Stimulated activated CD4-positive, alpha-beta T cell treated with anti-CD3 and anti-CD28 coated beads, Interleukin-15, amount 100 ng/mL, for 1 hour (primary cell): ENCODE measurements at regions not wholly inside any gene's neighbourhood (a gene's known extent, or its start where the extent isn't known, plus 50 kb on each side); places are given as distances from the start of the nearest gene placed in this dataset.

Experiments used
- DNase-seq, 2 donors: peaks; one replicate each; pipeline ENCODE4 v3.0.0-alpha.2; 2020; ENCODE audit warnings: low read depth in 1 of 2, low spot score in 1 of 2

DNA sequence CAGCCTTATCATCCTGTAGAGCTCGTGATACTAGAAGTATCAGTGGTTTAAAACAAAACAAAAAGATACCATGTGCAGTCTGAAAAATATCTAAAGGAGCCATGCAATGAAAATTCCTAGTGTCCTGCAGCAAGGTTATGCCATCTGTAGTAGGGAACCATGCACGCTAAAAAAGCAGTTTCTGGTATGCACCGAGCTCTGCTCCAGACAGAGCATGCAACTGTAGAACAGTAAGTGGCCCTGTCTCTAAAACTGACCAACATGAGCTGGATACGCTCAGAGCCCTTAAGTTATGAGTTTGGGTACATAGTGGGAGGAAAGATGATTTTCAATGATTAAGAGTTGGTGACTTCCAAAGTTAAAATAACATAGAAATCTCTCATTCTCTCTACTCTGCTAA is 159.3 kb upstream of the ADAMTS5 start:
- DNase-seq = no peak

DNA sequence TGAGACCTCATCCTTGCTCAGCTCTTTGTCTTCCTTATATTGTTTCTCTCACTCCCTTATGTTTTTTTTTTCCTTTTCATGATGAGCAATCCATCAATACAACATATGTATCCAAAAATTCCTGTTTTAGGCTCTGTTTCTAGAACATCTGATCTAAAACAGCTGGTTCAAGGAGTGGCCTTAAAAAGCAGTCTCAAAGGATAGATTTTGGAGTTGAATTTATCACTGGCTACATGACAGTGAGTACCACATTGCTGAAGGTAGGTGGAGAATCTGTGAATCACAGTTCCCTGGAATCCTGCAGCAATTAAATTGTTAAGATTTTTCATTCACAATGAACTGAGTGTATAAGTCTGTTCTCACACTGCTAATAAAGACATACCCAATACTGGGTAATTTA is 155.8 kb upstream of the ADAMTS5 start:
- no peak for DNase-seq

DNA sequence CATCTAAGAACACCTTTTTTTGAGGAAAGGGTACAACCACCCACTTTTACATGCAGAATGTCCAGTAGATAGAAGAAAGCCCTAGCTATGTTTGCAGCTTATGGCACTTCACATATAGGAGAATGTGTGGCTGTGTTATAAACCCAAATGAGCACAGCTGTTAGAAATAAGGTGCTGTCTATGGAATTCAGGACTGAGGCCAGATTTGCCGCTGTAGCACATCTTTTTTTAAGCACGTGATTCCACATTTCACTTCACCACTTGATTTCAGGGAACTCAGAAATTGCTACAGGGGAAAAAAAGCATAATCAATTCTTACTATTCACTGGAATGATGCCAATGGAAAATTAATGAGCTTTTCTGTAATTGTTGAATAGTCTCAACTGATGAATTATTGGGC is 147.2 kb upstream of the ADAMTS5 start:
- no peak for DNase-seq

DNA sequence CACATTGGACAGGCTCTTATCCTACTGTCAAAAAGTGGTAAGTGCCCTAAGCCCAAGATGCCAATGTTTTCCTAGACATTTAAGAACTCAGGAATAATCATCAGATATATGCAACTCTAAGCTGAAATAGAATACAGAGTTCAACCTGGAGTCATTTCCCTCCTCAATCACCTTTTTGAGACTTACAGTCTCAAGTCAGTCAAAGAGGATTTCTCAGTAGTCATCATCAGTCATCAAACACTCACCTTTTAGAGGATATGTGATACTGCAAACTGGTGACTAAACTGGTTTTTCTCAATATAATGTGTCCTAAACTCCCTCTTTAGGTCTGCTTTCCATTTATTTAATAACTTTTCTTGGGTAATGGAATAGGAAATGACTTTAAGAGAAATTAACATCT is 145.3 kb upstream of the ADAMTS5 start:
- DNase-seq = no peak

DNA sequence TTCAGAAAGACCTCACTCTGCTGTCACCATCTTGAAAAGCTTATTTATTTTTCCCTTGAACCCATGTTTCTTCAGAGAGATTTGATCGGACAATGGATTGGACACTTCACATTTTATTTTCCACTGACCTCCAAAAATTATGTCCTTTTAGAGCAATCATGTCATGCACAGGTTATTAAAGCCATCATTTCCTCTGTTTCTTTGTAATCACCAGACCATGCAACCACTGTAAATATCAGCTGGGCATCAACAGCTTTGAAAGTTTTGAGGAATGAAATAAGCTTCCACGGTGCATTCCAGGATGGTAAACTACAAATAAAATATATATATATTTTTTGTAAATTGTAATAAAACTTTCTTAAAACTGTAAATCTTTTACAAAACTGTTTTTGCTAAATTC is 144.1 kb upstream of the ADAMTS5 start:
- no peak for DNase-seq

DNA sequence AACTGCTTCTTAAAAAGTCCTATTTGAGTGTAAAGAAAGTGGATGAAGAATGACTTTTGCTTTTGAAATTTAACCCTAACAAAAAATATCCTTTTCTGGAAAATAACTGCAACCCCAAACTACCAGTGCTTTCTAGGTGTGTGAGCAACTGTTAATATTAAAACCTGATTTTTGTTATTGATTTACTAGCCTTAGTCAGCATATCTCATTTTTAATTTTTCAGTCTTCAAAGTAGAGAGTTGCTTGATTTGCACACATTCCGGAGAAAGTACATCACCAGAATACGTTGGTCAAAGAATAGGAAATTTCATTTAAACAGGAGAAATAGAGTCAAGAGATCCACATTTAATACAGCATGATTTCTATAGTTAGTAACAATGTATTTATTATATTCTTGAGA is 141.8 kb upstream of the ADAMTS5 start:
- no peak for DNase-seq

DNA sequence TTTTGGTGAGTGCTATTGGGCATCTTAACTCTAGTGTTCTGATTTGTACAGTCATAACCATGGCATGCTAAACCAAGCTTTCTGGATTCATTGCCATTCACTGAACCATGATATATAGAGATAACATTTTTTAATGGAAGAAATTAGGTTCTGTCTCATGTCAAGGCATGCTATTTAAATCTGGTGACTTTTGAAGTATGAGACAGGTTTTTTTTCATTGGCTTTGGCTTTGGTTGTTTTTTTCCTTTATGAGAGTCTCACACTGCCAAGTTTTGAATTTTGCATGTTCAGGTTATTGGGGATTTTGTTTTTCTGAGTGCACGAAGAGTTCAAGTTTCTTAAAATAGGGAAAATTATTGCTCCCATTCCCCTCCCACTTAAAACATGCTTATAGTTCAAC is 141.3 kb upstream of the ADAMTS5 start:
- no peak for DNase-seq

DNA sequence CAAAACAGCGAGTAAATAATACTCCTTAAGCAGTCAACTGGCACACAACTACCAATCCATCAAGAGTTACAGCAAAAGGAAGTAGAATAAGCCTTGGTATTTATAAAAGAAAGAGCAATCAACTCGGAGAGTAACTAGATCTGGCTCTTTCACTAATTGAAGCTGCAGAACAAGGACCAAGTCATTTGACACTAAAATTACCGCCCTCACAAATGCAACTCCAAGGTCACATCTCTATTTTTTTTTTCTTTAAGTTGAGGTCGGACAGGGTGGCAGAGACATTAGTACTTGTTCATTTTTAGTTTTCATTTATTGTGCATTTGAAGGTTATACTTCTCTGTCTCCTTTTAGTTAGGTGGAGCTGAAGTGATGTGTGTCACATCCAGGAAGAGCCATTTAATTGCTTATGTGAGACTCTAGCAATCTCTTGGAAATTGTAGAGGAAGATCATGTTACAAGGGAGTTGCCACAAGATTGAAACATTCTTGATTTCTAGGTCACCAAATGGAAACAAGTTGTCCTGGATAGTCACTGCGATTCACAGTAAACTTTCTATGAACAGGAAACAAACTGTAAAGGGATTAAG is 138.1 kb upstream of the ADAMTS5 start:
- DNase-seq = no peak

DNA sequence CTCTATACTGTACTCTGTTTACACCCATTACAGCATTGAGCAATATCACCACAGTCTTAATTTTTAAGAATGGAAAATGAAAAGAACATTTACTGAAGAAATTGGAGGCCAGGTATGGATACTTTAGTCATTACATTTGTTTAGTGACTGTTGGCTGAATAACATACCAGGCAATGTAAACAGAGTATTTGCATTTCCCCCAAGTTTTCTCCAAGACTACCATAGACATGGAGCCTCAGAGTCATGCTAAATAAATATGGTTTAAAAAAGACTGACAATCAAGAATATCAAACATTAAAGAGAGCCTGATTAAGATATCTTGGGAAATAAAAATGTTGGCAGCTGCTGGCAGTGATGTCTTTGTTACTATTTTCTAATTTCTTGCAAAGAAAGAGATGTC is 136.9 kb upstream of the ADAMTS5 start:
- DNase-seq = no peak

DNA sequence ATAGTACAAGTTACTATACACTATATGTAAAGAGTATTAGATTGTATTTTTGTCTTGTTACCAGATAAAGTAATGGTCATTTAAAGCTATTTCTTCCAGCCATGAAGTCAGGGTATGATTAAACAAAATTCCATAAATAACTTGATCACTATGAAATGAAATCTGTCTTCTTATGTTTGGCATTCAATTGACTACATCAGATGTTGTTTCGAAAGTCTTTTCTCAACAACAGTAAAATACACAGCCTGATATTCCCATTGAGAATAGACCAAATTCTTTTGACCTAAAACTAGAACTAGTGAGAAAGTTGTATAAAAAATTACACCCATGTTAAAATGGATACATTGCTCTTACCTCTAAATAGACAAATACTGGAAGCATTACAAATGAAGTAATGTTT is 134.6 kb upstream of the ADAMTS5 start:
- DNase-seq = no peak

DNA sequence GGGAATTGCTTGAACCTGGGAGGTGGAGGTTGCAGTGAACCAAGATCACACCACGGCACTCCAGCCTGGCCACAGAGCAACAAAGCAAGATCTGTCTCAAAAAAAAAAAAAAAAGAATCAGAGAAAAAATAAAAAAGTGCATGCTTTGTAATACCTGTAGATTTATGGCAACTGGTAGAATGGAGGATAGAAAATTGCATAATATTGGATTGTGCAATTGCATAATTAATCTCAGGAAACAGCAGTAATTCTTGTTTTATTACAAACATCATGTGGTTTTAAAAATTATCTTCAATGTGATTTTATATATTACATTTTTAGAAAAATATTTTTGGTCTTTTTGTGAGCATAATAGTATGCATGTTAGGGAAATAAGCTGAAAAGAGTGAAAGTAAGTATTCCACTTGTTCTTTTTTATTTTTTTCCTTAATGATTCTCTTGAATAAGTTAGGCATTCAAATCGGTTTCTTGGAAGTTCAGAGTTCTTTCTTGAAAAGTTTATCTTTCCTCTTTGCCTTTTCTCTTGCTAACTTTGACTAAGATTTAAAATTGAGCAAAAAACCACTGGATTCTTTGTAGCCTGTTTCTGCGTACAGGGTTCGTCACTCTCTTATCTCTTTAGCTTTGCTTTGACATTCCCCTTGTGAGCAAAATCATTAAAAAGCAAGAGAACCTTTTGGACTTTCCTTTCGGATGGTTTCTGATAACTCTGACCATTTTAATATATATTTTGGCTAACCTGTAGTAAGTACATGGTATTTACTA is 127.5 kb upstream of the ADAMTS5 start:
- no peak for DNase-seq

DNA sequence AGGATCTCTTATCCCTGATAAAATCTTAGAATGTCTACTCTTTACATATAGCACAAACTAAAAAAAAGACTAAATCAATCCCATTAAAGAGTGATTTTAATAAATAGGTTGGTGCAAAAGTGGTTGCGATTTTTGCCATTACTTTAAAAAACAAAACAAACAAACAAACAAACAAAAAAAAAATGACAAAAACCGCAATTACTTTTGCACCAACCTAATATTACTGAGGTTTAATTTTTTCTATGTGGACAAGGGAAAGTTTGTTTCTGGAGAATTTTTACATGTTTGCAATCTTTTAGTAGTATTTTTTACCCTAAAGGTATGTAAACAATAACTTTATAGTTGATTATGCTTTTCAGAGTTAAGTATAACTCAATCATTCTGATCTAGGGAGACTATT is 119.7 kb upstream of the ADAMTS5 start:
- DNase-seq = no peak

DNA sequence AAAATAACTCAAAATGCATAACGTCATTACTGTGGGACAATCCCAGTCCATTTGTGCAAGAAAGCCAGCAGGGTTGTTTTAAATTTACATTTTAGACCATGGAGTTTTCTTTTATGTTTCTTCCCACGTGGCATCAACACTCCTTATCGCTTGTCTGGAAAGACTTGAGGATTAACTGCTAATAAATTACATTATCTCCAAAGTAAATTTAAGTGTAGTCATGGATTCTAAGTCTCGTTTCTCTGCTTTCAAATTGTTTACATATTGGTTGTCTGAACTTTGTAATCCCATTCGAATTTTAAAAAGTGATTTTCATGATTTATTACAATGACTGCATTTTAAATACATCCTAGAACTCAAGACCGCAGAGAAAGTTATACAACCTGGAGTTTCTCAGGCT is 119.3 kb upstream of the ADAMTS5 start:
- DNase-seq = no peak

DNA sequence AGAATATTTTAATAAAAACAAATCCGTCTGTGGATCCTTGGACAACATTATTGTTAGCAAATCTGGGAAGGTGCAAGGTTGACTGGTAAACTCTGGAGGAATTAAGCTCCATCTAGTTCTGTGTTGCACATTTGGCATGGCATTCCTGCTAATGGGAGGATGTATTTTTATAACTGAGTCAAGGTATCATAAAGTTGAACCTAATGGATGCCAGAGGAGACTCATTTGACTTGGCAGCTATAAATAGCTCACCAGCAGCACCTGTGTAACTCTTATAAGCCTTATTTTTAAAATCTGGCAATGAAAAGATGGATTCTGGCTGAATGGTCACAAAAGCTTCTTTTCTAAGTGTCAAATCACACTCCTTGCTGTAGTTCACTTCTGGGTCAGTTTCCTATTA is 118.5 kb upstream of the ADAMTS5 start:
- DNase-seq = no peak

DNA sequence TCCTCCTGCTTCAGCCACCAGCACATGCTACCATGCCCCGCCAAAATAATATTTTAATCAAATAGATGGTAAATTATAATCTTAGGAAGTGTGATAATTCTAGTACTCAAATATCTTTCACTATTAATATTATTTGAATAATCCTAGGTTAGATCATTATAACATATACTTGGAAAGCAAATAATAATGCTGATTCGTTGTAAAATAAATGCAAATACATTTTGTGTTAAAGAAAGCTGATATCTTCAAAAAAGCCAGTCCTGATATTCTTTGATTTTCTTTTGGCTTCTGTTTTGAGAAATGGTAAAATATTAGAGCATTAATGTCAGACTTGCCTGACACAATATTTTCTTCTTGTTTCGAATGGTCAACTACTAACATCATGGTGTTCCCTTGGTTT is 116.3 kb upstream of the ADAMTS5 start:
- no peak for DNase-seq

DNA sequence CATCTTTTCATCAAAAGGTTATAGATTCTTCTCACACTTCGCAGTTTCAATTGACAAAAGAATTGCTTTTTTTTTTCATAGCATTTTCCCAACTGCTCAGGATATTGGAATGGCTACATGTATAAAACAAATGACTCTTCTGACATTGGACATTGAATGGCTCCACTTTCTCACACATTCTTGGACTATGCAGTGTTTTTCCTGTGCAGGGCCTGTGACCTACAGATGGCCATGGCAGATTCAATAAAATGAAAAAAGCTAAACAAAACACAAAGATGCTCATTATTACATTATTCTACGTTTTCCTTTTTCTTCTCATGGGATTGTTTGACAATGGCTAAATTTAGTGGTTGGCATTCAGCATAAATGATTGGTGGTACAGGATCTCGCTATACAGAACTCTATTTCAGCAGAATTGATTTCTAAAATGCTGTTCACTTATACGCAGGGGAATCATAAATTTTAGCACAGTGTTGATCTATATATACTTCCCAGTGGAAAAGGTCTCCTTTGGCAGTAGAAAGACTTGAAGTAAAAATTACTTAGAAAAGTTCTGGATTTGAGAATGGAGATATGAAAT is 115.6 kb upstream of the ADAMTS5 start:
- no peak for DNase-seq

DNA sequence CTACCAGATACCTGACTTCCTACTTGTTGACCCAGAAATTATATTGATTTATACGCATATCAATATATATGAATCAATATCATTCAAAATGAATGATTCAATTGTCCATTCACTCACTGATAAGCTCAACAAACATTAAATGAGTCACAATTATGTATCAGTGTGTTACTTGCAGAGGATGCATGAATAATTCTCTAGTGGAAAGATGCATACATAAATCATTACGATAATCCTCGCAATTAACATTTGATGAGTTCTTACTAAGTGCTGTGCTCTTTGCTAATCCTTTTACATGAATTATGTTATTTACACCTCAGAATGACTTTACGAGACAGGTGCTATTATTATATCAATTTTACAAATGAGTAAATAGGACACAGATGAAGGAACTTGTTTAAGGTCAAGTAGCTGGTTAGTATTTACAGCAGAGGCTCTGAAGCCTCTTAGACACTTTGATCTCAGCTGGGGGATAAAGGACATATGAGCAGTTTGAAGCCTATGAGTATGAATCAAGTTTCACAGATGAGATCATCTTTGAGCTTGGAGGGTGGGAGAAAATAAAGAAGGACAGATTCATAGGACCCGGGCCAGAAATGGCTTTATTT is 112.8 kb upstream of the ADAMTS5 start:
- DNase-seq = no peak

DNA sequence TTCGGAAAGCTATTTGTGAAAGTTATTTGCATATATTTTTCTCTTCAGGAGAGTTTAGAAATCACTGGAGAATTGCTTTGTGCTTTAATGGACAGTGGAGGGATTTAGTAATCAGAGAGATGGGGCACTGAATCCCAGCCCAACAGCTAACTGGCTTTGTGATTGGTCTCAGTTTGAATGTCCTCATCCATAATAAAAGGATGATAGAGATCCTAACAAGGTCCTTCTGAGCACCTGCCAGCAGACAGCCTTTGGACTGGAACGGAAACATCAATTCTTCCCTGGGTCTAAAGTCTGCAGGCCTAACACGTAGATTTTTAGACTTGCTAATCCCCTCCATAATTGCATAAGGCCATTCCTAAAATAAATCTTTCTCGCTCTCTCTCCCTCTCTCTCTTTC is 112.0 kb upstream of the ADAMTS5 start:
- no peak for DNase-seq

DNA sequence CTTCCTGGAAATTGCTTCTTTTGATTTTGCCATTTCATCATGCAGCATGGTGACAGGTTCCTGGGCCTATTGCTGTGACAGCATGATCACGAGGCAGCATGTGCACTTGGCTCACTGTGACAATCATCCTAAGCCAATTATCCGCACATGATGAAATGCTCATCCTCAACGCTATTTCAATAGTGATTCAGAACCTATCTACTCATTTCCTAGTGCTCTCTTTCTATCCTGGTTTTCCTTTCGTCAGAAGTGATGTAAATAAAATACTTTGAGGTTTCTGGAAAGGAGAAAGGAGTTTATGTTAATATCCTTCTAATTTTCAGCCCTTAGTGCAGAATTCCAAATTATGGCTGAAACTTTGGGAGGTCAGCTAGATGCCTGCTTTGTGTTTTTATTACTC is 110.6 kb upstream of the ADAMTS5 start:
- DNase-seq = no peak

DNA sequence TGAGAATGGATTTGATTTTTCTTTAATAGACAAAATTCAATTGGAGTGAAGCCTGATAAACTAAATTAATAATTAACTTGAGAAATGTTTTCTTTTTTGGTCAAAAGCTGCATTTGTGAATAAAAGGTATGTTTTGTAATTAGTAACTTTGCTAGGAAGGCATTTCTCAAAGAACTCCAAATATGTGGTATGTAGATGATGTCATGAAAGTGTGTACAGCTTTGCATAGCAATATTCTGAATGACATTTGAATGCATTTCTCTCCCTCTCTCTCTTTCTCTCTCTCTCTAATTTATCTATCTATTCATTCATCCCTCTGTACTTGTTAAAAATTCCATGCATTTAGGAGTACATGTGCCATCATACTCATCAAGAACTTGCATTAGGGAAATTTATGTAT is 109.1 kb upstream of the ADAMTS5 start:
- no peak for DNase-seq

DNA sequence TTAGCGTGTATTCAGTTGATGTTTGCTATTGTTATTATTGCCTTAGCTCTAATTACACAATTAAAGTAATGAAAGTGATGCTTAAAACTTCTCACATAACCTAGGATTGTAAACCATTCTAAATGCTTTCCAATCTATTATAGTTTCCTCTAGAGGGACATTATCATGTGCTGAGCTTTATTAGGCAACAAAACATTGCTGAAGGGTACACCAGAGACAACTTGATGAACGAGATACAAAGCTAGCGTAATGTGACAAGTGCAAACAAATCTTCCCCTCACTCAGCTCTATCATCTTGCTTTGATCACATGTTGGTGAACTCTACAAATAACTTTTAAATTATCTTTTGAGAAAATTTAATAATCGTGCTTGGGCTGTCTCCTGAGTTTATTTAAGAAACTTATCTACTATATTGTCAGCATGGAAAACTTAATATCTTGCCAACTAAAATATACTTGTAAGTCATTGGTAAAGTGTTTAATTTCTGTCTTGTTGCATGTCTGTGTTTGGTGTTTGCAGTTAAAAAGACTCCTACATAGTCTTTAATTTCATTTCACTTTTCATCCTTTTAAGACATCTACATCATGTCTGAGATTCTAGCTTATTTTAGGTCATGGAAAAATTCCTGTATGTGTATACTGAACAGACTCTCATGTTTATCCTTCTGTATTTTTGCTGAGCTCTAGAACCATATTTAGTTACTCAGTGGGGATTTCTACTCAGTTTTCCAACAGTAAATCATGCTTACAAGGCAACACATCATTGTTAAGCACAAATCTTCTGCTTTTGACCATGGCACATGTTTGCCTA is 104.2 kb upstream of the ADAMTS5 start:
- no peak for DNase-seq

DNA sequence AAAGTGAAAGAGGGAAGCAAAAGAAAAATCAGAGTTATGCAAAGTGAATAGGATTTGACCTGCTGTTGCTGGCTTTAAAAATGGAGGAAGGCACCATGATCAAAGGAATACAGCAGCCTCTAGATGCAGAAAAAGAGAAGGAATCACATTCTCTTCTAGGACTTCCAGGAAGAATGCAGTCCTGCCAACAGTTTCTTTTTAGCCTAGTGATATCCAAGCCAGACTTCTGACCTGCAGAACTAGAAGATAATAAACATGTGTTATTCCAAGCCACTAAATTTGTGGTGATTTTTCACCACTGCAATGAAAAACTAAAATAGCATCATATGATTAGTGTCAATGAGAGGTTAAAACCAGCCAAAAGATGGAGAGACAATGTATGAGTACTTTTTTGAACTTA is 101.9 kb upstream of the ADAMTS5 start:
- no peak for DNase-seq
